Colonic mucosa (tissue), 4 donors: ENCODE measurements at regions not wholly inside any gene's neighbourhood (a gene's known extent, or its start where the extent isn't known, plus 50 kb on each side); places are given as distances from the start of the nearest gene placed in this dataset.
"Not testable (repeated sequence)": the region's sequence is repeated elsewhere in the genome, so short reads cannot be mapped to it uniquely, and the experiment has no call there.

Experiments used
- DNase-seq: peaks from one replicate; pipeline ENCODE4 v3.0.0-alpha.2; 2020
- H3K27ac ChIP-seq: fragments of 200-600 bp; one replicate; pipeline ENCODE4 v1.8.0; 2021
- H3K27me3 ChIP-seq: fragments of 200-600 bp; one replicate; pipeline ENCODE4 v1.8.0; 2021
- H3K36me3 ChIP-seq: fragments of 200-600 bp; one replicate; pipeline ENCODE4 v1.8.0; 2021
- H3K4me1 ChIP-seq: fragments of 200-600 bp; one replicate; pipeline ENCODE4 v1.8.0; 2021; ENCODE audit warnings: mild to moderate bottlenecking
- H3K4me3 ChIP-seq: fragments of 200-600 bp; one replicate; pipeline ENCODE4 v1.8.0; 2021
- H3K9ac ChIP-seq, 2 donors: one replicate each; pipeline ENCODE4 v1.7.0; 2013; ENCODE audit warnings: control low read depth in 2 of 2, low read depth in 2 of 2, low read length in 2 of 2
- H3K9me3 ChIP-seq: fragments of 200-600 bp; one replicate; pipeline ENCODE4 v1.8.0; 2021
- CTCF ChIP-seq: fragments of 200-600 bp; IDR thresholded peaks from one replicate; pipeline ENCODE4 v1.8.0; 2022; ENCODE audit warnings: antibody characterized with exemption, mild to moderate bottlenecking
- intact Hi-C: fragments of 100-400 bp; cut with DNase I; formaldehyde crosslinking; loops from one replicate; pipeline ENCODE4 v1.14.1; 2022
- donor health status: healthy.
- donor health status: DM: no; HTN: no; CAD: no.
- donor health status: DM: no; HTN: no; CAD: no.

DNA sequence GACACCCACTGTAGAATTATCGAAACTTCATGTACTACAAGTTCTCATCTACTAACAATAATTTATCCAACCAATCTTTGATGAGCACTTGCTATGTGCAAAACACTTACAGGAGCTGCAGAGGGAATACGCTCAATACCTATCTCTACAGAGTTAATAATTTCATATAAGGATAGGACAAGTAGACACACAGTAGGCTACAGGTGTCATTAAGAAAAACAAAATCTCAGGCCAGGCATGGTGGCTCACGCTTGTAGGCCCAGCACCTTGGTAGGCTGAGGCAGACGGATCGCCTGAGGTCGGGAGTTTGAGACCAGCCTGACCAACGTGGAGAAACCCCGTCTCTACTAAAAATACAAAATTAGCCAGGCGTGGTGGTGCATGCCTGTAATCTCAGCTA, 91.3 kb upstream of the PLEKHM1 start:
- no peak for TF ChIP-seq CTCF

GRCh38 chr17:45584092-45585036, 93.8 kb upstream of the PLEKHM1 start:
- H3K4me1 ChIP-seq: no peaks in the 10 kb centered on the region
- intact Hi-C loops: no loop called here
- peak overlapping the region; percentile 65 to 96 for H3K9ac ChIP-seq
- peak; percentile 88 for DNase-seq
- peak overlapping the region; percentile 64 for H3K4me3 ChIP-seq
- no peaks in the 10 kb centered on the region for H3K9me3 ChIP-seq
- H3K36me3 ChIP-seq: no peaks in the 10 kb centered on the region
- no peak for TF ChIP-seq CTCF
- H3K27ac ChIP-seq: peak overlapping the region; percentile 75
- H3K27me3 ChIP-seq: no peaks in the 10 kb centered on the region

More for the DNA sequence above, 91.3 kb upstream of the PLEKHM1 start:
- DNase-seq: no peak
- Histone ChIP-seq H3K36me3 (no peaks in the 10 kb centered on the region), H3K4me1 (peaks cover 4% of the 10 kb centered on the region), H3K9ac (no peak overlapping the region), H3K9me3 (no peaks in the 10 kb centered on the region), H3K4me3 (no peak overlapping the region), H3K27me3 (no peaks in the 10 kb centered on the region), H3K27ac (no peak overlapping the region)
- intact Hi-C loops: no loop called here

DNA sequence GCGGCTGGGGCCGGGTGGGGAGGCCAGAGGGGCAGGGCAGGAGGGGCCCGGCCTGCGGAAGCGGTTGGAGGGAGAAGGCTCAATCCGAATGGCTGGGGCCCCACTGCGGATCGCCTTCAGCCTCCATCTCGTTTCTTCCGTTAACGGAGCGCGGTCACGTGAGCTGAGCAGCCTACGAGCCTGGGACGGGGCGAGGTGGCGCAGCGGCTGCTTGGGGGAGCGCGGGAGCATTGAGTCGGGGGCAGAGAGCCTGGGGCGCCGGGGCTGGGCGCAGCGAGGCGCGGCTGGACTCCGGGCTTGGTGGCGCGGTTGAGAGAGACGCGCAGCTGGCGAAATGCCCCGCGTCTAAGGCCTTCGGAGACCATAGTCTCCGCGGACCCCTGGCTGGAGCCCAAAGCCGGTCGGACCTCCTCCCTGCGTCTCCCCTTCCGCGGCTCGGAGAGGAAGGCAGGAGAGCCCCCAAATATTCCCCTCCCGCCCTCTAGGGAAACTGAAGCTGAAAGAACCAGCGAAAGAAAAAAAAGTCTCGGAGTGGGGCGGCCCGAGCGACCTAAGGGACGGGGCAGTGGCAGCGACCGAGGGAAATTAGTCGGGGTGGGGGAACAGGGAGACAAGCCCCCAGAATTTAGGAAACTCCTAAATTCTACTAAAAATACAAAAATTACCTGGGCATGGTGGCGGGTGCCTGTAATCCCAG, 94.7 kb upstream of the PLEKHM1 start:
- H3K27me3 ChIP-seq, H3K36me3 ChIP-seq, H3K4me1 ChIP-seq, H3K9me3 ChIP-seq, intact Hi-C loops: not testable (repeated sequence)
- peak overlapping the region; percentile 64 for H3K4me3 ChIP-seq
- peak overlapping the region in 1 of 2 donors; percentile 96 for H3K9ac ChIP-seq
- peak overlapping the region; percentile 75 for H3K27ac ChIP-seq
- peak; percentile 93 for DNase-seq

DNA sequence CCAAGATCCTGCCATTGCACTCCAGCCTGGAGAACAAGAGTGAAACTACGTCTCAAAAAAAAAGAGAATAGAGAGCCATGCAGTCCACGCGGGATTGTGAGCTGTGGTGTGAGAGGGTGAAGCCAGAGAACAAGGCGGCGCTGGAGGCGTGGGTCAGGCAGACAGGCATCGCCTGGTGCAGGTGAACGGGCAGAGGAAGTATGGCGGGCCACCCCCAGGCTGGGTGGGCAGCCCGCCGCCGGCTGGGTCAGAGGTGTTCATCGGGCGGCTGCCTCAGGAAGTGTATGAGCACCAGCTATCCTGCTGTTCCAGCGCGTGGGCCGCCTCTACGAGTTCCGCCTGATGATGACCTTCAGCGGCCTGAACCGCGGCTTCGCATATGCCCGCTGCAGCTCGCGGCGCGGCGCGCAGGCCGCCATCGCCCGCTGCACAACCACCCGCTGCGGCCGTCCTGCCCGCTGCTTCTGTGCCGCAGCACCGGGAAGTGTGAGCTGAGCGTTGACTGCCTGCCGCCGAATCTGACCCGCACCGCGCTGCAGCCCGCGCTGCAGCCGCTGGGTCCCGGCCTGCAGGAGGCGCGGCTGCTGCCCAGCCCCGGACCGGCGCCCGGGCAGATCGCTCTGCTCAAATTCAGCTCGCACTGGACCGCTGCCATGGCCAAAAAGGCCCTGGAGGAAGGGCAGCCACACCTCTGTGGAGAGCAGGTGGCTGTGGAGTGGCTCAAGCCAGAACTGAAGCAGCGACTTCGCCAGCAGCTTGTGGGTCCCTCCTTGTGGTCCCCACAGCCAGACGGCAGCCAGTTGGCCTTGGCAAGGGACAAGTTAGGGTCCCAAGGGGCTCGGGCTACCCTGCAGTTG, 95.5 kb upstream of the PLEKHM1 start:
- peak; percentile 53 for DNase-seq
- intact Hi-C loops, H3K27me3 ChIP-seq, H3K9me3 ChIP-seq, H3K4me1 ChIP-seq, H3K36me3 ChIP-seq: not testable (repeated sequence)
- H3K27ac ChIP-seq: peak overlapping the region; percentile 75
- peak overlapping the region; percentile 64 for H3K4me3 ChIP-seq
- peak overlapping the region in 1 of 2 donors; percentile 8 for H3K9ac ChIP-seq

DNA sequence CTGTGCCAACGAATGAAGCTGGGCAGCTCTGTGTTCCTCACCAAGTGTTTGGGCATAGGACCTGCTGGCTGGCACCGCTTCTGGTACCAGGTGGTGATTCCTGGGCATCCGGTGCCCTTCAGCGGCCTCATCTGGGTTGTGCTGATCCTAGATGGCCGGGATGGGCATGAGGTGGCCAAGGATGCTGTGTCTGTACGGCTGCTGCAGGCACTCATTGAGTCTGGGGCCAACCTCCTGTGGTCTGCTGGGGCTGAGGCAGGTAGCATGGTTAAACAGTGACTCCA, 96.1 kb upstream of the PLEKHM1 start:
- H3K27ac ChIP-seq, intact Hi-C loops, H3K4me1 ChIP-seq, H3K9ac ChIP-seq, H3K27me3 ChIP-seq, H3K9me3 ChIP-seq, H3K36me3 ChIP-seq, DNase-seq, H3K4me3 ChIP-seq: not testable (repeated sequence)

- not testable (repeated sequence) for H3K9ac ChIP-seq, H3K4me1 ChIP-seq, H3K27ac ChIP-seq, H3K4me3 ChIP-seq, H3K36me3 ChIP-seq, H3K9me3 ChIP-seq, H3K27me3 ChIP-seq
- peak; percentile 71 for TF ChIP-seq CTCF
- DNase-seq: peak; percentile 81
- intact Hi-C loops: loop anchor here (10.0 kb wide), 1 partner anchor 198 kb away; no protein-coding TSS in a partner anchor
Observed at GRCh38 chr17:45592433-45592923, 102.0 kb upstream of the PLEKHM1 start.

GRCh38 chr17:45596347-45596746, 105.8 kb upstream of the PLEKHM1 start:
- H3K27me3 ChIP-seq, H3K9me3 ChIP-seq, DNase-seq, H3K36me3 ChIP-seq, H3K9ac ChIP-seq, H3K4me3 ChIP-seq, H3K27ac ChIP-seq, H3K4me1 ChIP-seq: not testable (repeated sequence)
- intact Hi-C loops: loop anchor here (10.0 kb wide), 1 partner anchor 202 kb away; no protein-coding TSS in a partner anchor

DNA sequence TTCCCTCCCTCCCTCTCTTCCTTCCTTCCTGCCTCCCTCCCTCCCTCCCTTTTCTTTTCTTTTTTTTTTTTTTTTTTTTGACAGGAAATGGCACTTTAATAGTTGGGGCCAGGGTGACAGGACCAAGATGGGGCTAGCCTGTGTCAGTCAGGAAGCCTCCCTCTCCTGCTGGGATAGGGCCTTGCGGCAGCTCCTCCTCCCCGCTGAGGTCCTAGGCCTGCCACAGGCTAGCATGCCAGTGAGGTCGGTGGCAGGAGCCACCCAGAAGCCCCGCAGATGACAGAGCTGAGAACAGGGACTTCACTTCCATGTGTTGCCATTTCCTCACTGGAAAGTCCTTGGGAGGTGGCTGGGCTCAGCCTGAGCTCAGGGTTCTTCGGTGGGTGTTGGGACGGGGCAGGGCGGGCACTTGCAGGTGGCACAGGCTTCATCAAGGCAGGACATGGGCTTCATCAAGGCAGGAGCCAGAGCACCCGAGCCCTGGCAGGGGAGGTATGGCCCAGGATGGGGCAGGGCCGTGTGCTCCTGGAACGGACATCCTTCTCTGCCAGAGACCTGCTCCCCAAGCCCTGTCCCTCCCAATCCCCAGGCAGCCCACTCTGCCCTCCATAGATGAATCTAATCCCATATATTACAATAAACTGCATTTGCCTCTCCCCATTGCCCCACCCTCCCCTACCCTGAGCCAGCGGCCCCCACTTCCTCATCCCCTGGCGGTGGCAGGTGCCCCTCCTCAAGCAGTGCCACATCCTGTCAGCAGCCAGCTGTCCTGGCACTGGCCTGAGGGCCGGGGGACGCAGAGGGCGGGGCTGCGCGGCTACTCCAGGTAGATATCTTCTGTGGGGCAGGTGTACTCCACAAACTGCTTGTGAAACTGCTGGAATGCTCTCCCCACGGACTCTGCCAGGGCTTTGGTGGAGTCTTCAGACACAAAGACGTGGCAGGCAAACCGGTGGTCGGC, 109.8 kb upstream of the PLEKHM1 start:
- H3K36me3 ChIP-seq, H3K4me3 ChIP-seq, H3K27me3 ChIP-seq, H3K9ac ChIP-seq, H3K9me3 ChIP-seq, DNase-seq, H3K27ac ChIP-seq, intact Hi-C loops, H3K4me1 ChIP-seq: not testable (repeated sequence)

GRCh38 chr17:45601013-45601412, 110.5 kb upstream of the PLEKHM1 start:
- H3K4me1 ChIP-seq, H3K27me3 ChIP-seq, H3K4me3 ChIP-seq, H3K9ac ChIP-seq, H3K36me3 ChIP-seq, H3K27ac ChIP-seq, DNase-seq, intact Hi-C loops, H3K9me3 ChIP-seq: not testable (repeated sequence)
